Spleen (tissue), 11 donors: ENCODE measurements at regions not wholly inside any gene's neighbourhood (a gene's known extent, or its start where the extent isn't known, plus 50 kb on each side); places are given as distances from the start of the nearest gene placed in this dataset.

Experiments
- DNase-seq: peaks from one replicate; pipeline ENCODE4 v3.0.0-alpha.2; 2020
- H3K27ac ChIP-seq, 8 donors: fragments of 200-600 bp; sonication (generic) in 7 of 8; 1 replicate in 4 of 8; 2 replicates in 4 of 8; pipeline versions ENCODE4 v1.5.0 to v1.8.0; 2016 to 2021; ENCODE audit warnings: inconsistent platforms in 4 of 8, mild to moderate bottlenecking in 4 of 8, moderate library complexity in 1 of 8
- H3K27me3 ChIP-seq, 7 donors: fragments of 200-600 bp; sonication (generic) in 6 of 7; replicated peaks in 1 of 7; 1 replicate in 4 of 7; 2 replicates in 3 of 7; pipeline versions ENCODE4 v1.5.0 to v1.8.0; 2016 to 2021; ENCODE audit warnings: inconsistent platforms in 3 of 7, mild to moderate bottlenecking in 1 of 7
- H3K36me3 ChIP-seq, 6 donors: fragments of 200-600 bp; sonication (generic) in 5 of 6; 1 replicate in 4 of 6; 2 replicates in 2 of 6; pipeline versions ENCODE4 v1.5.0 to v1.8.0; 2016 to 2021; ENCODE audit warnings: inconsistent platforms in 2 of 6
- H3K4me1 ChIP-seq, 6 donors: fragments of 200-600 bp; sonication (generic) in 5 of 6; 1 replicate in 3 of 6; 2 replicates in 3 of 6; pipeline versions ENCODE4 v1.5.0 to v1.8.0; 2016 to 2021; ENCODE audit warnings: inconsistent platforms in 3 of 6
- H3K4me3 ChIP-seq, 8 donors: fragments of 200-600 bp; sonication (generic) in 7 of 8; 1 replicate in 4 of 8; 2 replicates in 4 of 8; pipeline versions ENCODE4 v1.5.0 to v1.8.0; 2016 to 2021; ENCODE audit warnings: inconsistent platforms in 4 of 8, mild to moderate bottlenecking in 4 of 8, moderate library complexity in 2 of 8
- H3K9me3 ChIP-seq, 8 donors: fragments of 200-600 bp; sonication (generic) in 7 of 8; 1 replicate in 4 of 8; 2 replicates in 4 of 8; pipeline versions ENCODE4 v1.5.0 to v1.8.0; 2016 to 2021; ENCODE audit warnings: inconsistent platforms in 4 of 8
- CTCF ChIP-seq, 11 experiments: fragments of 200-600 bp in 7 of 11; fragments of 450-650 bp in 4 of 11; sonication (generic) in 4 of 11; IDR thresholded peaks in 8 of 11; conservative IDR thresholded peaks in 3 of 11; 1 replicate in 7 of 11; 2 replicates in 4 of 11; pipeline versions ENCODE4 v1.4.0 to v1.8.0; 2016 to 2021; ENCODE audit warnings: antibody characterized with exemption in 11 of 11, inconsistent platforms in 4 of 11, mild to moderate bottlenecking in 1 of 11
- POLR2A ChIP-seq, 3 donors: fragments of 450-650 bp; IDR thresholded peaks; one replicate each; pipeline ENCODE4 v1.5.1; 2017; ENCODE audit warnings: antibody characterized with exemption in 3 of 3, mild to moderate bottlenecking in 1 of 3
- POLR2AphosphoS5 ChIP-seq, 3 donors: sonication (generic); formaldehyde crosslinking; IDR thresholded peaks; one replicate each; pipeline ENCODE4 v1.5.1; 2017; ENCODE audit warnings: antibody characterized with exemption in 3 of 3
- WGBS, 5 donors: extraction: QIAGEN DNeasy Blood & Tissue Kit in 3 of 5; methylation state at CpG; one replicate each; pipeline versions ENCODE4 v1.1.5 to v1.1.7; 2013 to 2018; 5-methylcytosine and 5-hydroxymethylcytosine counted together
- intact Hi-C: fragments of 100-400 bp; cut with DNase I; formaldehyde crosslinking; loops from one replicate; pipeline ENCODE4 v1.15.0; 2023; ENCODE audit warnings: low total_unique reads
- donor health status: healthy with polysubstance abuse.
- donor health status: DM: no; HTN: no; CAD: no; lungs with moderate emphysema.
- donor health status: DM: no; HTN: no; CAD: no.
- donor health status: Bipolar disorder and iron deficiency.
- donor health status: healthy.
- donor health status: DM: no; HTN: no; CAD: no.
- donor health status: DM: yes; HTN: yes; CAD: no.

GRCh38 chr18:29608982-29609381 is 1432.1 kb upstream of the CDH2 start:
- no peak for DNase-seq
- TF ChIP-seq POLR2AphosphoS5 (IDR thresholded peaks at IDR 0.05) (no peak), POLR2A (IDR thresholded peaks at IDR 0.05) (no peak), CTCF (IDR thresholded peaks at IDR 0.05 in 8 of 11, conservative IDR thresholded peaks at IDR 0.05 in 3 of 11) (no peak)
- H3K27me3 ChIP-seq, result no peaks in the 10 kb centered on the region
- no peaks in the 10 kb centered on the region for H3K4me1 ChIP-seq
- peaks cover 0 to 37% (median 22%) of the 10 kb centered on the region in 8 donors for H3K9me3 ChIP-seq
- no peak overlapping the region for H3K27ac ChIP-seq
- no peak overlapping the region for H3K4me3 ChIP-seq
- intact Hi-C loops, result no loop called here
- no peaks in the 10 kb centered on the region for H3K36me3 ChIP-seq

- Histone ChIP-seq H3K4me1 (no peaks in the 10 kb centered on the region), H3K9me3 (peaks cover 0 to 49% (median 22%) of the 10 kb centered on the region in 8 donors), H3K36me3 (no peaks in the 10 kb centered on the region), H3K27me3 (no peaks in the 10 kb centered on the region), H3K4me3 (no peak overlapping the region), H3K27ac (no peak overlapping the region)
- intact Hi-C loops, result no loop called here
- DNase-seq, result no peak
- WGBS, 5 donors, result 63 to 85% (median 76%) methylated on average over 1 of the region's 1 CpG
- no peak for TF ChIP-seq CTCF (IDR thresholded peaks at IDR 0.05 in 8 of 11, conservative IDR thresholded peaks at IDR 0.05 in 3 of 11)
- TF ChIP-seq POLR2A (IDR thresholded peaks at IDR 0.05), result no peak
- TF ChIP-seq POLR2AphosphoS5 (IDR thresholded peaks at IDR 0.05), result no peak
Observed at GRCh38 chr18:29605365-29605764, 1428.4 kb upstream of the CDH2 start.

- H3K4me3 ChIP-seq, result no peak overlapping the region
- H3K36me3 ChIP-seq, result no peaks in the 10 kb centered on the region
- H3K27ac ChIP-seq, result no peak overlapping the region
- 92 to 97% (median 93%) methylated on average over 5 of the region's 5 CpGs for WGBS, 5 donors
- no peak for DNase-seq
- TF ChIP-seq POLR2A (IDR thresholded peaks at IDR 0.05), result no peak
- TF ChIP-seq CTCF (IDR thresholded peaks at IDR 0.05 in 8 of 11, conservative IDR thresholded peaks at IDR 0.05 in 3 of 11), result no peak
- no peak for TF ChIP-seq POLR2AphosphoS5 (IDR thresholded peaks at IDR 0.05)
- H3K9me3 ChIP-seq, result peaks cover 0 to 8% (median 0%) of the 10 kb centered on the region in 8 donors
- H3K27me3 ChIP-seq, result no peaks in the 10 kb centered on the region
- intact Hi-C loops, result no loop called here
- no peaks in the 10 kb centered on the region for H3K4me1 ChIP-seq
Observed at GRCh38 chr18:29596959-29597358, 1420.0 kb upstream of the CDH2 start.

GRCh38 chr18:29594493-29594892 is 1417.6 kb upstream of the CDH2 start:
- Histone ChIP-seq H3K4me1 (no peaks in the 10 kb centered on the region), H3K9me3 (peaks cover 0 to 5% (median 0%) of the 10 kb centered on the region in 8 donors), H3K4me3 (no peak overlapping the region), H3K27ac (no peak overlapping the region), H3K27me3 (no peaks in the 10 kb centered on the region), H3K36me3 (no peaks in the 10 kb centered on the region)
- TF ChIP-seq POLR2AphosphoS5 (IDR thresholded peaks at IDR 0.05) (no peak), CTCF (IDR thresholded peaks at IDR 0.05 in 8 of 11, conservative IDR thresholded peaks at IDR 0.05 in 3 of 11) (no peak), POLR2A (IDR thresholded peaks at IDR 0.05) (no peak)
- intact Hi-C loops, result no loop called here
- WGBS, 5 donors, result 92 to 100% (median 93%) methylated on average over 2 of the region's 2 CpGs
- no peak for DNase-seq
